Keratinocyte (primary cell): ENCODE measurements at regions not wholly inside any gene's neighbourhood (a gene's known extent, or its start where the extent isn't known, plus 50 kb on each side); places are given as distances from the start of the nearest gene placed in this dataset.

Experiments
- CTCF ChIP-seq, 3 experiments: IDR thresholded peaks in 1 of 3; conservative IDR thresholded peaks in 1 of 3; optimal IDR thresholded peaks in 1 of 3; 2 replicates in 2 of 3; 3 replicates in 1 of 3; pipeline versions ENCODE3 to v1.5.1; 2011; ENCODE audit warnings: low read length in 3 of 3, mild to moderate bottlenecking in 3 of 3, moderate library complexity in 2 of 3, control low read depth in 1 of 3, inconsistent platforms in 1 of 3; ENCODE audit not compliant: insufficient read depth in 2 of 3; ENCODE audit errors: extremely low read depth in 1 of 3
- EZH2 ChIP-seq: IDR thresholded peaks from one replicate; pipeline ENCODE4 v1.6.1; 2012; ENCODE audit warnings: inconsistent platforms, mild to moderate bottlenecking, low read length, moderate library complexity

DNA sequence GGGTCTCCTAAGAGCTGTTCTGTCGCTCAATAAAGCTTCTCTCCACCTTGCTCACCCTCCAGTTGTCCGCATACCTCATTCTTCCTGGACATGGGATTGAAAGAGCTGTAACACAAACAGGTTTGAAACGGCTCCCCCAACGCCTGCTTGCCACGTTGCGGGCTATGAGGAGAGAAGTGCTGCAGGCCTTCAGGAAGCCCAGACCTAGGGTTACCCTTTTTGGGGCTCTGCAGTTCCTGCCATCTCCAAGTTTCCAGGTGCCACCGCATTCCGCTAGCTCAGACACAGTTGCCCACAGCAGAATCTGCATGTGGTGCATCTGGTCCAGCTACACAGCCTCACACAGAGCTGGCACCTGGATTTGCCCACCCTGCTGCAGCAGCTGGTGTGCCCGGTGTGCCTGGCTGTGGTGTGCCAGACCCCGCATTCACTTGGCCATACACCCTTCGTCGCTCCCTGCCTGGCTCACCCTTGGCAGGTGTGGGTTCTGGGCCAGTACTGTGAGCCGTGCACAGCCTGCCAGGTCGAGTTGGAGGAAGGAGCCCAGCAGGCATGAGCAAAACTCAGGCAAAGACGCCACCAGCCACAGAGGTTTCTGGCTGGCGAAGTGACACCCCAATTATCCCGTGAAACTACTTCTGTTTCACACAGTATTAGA is 253.2 kb upstream of the SEMA3A start:
- TF ChIP-seq CTCF (optimal IDR thresholded peaks at IDR 0.05 in 1 of 3, IDR thresholded peaks at IDR 0.05 in 1 of 3, conservative IDR thresholded peaks at IDR 0.05 in 1 of 3; ENCODE audit: extremely low read depth in 1 of 3, insufficient read depth in 2 of 3, low read length in 3 of 3), result no peak
- TF ChIP-seq EZH2, result no peak
